Esophagus squamous epithelium (tissue), 4 donors: ENCODE measurements at regions not wholly inside any gene's neighbourhood (a gene's known extent, or its start where the extent isn't known, plus 50 kb on each side); places are given as distances from the start of the nearest gene placed in this dataset.

ENCODE experiments used
- POLR2A ChIP-seq, 4 donors: fragments of 450-650 bp; IDR thresholded peaks; one replicate each; pipeline ENCODE4 v1.6.1; 2017; ENCODE audit warnings: antibody characterized with exemption in 4 of 4, mild to moderate bottlenecking in 4 of 4, moderate library complexity in 3 of 4
- TF ChIP-seq, protein P1 (sequence below), 6 experiments: fragments of 450-650 bp in 4 of 6; fragments of 200-600 bp in 2 of 6; sonication (generic) in 2 of 6; IDR thresholded peaks; one replicate each; pipeline ENCODE4 v1.5.1; 2016 to 2019; ENCODE audit warnings: antibody characterized with exemption in 6 of 6, mild to moderate bottlenecking in 4 of 6, moderate library complexity in 4 of 6

DNA sequence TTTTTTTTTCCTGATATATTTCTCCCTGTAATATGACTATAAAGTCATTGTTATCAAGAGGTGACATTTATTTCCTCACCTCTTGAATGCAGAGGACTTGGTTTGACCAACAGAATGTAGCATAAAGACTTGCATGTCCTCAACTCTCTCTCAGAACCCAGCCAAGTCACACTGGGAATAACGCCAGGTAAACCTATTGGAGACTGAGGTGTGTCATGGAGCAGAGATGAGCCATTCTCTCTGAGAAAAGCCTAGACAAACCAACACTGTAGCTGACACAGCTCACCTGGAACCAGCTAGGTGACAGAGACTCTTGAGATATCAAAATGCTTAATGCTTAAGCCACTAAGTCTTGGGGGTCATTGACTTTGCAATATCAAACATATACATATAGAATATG, 533.6 kb downstream of the HAO1 start:
- TF ChIP-seq, protein P1, sequence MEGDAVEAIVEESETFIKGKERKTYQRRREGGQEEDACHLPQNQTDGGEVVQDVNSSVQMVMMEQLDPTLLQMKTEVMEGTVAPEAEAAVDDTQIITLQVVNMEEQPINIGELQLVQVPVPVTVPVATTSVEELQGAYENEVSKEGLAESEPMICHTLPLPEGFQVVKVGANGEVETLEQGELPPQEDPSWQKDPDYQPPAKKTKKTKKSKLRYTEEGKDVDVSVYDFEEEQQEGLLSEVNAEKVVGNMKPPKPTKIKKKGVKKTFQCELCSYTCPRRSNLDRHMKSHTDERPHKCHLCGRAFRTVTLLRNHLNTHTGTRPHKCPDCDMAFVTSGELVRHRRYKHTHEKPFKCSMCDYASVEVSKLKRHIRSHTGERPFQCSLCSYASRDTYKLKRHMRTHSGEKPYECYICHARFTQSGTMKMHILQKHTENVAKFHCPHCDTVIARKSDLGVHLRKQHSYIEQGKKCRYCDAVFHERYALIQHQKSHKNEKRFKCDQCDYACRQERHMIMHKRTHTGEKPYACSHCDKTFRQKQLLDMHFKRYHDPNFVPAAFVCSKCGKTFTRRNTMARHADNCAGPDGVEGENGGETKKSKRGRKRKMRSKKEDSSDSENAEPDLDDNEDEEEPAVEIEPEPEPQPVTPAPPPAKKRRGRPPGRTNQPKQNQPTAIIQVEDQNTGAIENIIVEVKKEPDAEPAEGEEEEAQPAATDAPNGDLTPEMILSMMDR (IDR thresholded peaks at IDR 0.05) = no peak
- TF ChIP-seq POLR2A (IDR thresholded peaks at IDR 0.05) = no peak
